Limb (tissue), 2 donors: ENCODE measurements at regions not wholly inside any gene's neighbourhood (a gene's known extent, or its start where the extent isn't known, plus 50 kb on each side); places are given as distances from the start of the nearest gene placed in this dataset.

ENCODE experiments used
- DNase-seq, 2 donors: peaks; one replicate each; pipeline ENCODE4 v3.0.0-alpha.2; 2016; ENCODE audit errors: extremely low spot score in 2 of 2

- no peak for DNase-seq
Measured at GRCh38 chr1:192945390-192946130, 113.6 kb downstream of the UCHL5 start.

GRCh38 chr1:192949783-192950182 is 109.4 kb downstream of the UCHL5 start:
- no peak for DNase-seq

DNA sequence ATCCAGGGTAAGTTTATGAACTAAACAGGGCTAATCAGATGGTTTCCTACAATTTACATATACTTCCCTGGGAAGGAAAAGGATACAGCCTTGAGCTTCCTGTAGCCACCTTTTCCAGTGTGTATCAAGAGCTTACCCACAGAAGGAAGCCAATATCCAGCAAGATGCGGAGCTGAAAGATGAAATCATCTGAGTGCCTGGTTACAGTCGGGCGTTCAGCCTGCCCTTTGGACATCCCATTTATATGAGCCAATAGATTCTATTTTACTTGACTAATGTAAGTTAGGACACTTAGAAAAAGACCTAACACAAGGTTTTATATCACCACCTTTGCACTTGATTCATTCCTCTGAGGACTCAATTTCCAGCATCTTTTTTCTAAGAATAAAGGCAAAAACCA is 108.2 kb downstream of the UCHL5 start:
- no peak for DNase-seq

DNA sequence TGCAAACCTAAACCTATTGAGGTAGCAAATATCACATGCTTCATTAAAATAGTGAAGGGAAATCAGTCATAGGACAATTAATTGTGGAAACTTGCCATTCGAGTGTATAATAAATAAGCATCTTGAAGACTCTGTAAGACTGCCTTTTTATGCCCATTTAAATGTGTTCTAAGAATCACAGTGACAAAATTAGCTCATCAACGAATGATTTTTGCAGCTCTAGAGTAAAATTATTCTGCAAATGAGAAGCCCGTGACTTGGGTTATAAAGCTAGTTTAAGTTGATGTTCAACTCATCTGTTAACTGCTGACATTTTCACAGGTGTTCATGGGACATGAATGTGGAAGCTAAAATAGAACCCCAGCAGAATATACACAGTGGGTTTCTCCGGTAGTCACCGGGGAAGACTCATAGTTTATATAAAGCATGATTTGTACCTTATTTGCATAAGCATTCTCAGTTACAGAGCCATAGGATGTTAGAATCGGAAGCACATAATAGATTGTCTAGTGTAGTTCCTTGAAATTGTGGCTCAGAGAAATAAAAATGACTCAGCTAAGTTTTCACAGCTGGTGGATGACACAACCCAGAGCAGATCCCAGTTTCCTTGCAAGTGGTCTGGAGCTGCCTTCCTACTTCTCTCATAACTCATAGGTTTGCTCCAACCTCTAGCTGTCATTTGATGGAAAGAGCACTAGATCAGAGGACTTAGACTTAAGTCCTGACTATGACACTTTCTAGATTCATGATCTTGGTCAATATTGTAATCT is 107.3 kb downstream of the UCHL5 start:
- peak in 1 of 2 donors; percentile 21 for DNase-seq

GRCh38 chr1:192952646-192953045 is 106.5 kb downstream of the UCHL5 start:
- no peak for DNase-seq

DNA sequence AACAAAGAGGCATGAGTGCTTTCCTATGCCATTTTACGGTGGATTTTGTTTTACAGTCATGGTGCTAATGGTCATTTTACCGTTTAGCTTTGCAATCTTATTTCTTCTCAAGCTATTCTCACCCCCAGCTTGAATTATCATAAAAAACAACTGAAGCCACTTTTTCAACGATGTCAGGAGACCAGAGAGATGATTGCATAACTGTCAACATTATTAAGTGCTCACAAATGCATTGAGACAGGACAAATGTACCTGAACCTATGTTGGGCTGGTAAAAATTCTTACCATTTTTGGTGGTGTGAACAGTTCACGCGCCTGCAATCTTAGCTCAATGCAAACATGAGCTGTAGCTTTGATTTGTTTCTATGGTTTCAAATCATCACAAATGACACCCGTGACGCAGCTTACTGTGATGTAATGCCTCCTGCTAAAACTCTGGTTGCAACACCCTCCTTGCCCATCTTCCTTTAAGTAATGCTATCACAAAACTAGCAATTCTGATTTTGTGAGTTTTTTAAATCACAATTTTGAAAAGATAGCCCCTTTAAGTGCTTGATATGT is 104.4 kb downstream of the UCHL5 start:
- peak in 1 of 2 donors; percentile 27 for DNase-seq

DNA sequence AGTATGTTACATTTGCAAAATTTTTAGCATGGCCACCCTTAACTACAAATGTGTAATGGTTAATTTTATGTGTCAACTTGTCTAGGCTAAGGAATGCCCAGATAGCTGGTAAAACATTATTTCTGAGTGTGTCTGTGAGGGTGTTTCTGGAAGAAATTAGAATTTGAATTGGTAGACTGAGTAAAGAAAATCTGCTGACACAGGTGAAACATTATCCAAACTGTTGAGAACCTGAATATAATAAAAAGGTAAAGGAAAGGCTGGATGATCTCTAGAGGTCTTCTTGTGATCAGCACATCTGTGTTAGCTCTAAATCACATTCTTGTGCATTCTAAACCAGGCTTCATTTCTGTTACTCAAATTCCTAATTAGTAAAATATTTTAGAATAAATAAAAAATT is 100.8 kb downstream of the UCHL5 start:
- DNase-seq: no peak

DNA sequence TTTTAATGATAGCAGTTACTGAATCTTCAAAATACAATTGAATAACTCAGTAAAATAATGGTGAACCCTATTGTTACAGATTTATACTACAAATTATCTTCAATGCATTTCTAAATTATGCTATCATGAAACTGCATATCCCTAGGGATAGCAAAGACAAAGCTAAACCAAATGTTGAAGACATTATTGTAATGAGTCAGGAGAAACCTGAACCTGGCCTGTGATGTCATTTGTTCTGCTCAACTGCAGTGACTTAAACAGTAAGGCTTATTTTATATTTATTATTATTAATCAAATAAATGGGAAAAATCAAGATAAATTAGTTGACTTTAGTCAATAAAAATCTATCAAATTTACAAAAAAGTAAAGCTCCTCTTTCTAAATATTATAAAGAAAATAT is 100.3 kb downstream of the UCHL5 start:
- no peak for DNase-seq

- DNase-seq: no peak
Measured at GRCh38 chr1:192959657-192960186, 99.4 kb downstream of the UCHL5 start.
